Stomach smooth muscle (tissue), 2 donors: ENCODE measurements at regions not wholly inside any gene's neighbourhood (a gene's known extent, or its start where the extent isn't known, plus 50 kb on each side); places are given as distances from the start of the nearest gene placed in this dataset.

Source experiments
- H3K27ac ChIP-seq: one replicate; pipeline ENCODE4 v1.7.0; 2013; ENCODE audit warnings: mild to moderate bottlenecking, low read length, inconsistent platforms
- H3K27me3 ChIP-seq, 2 donors: one replicate each; pipeline ENCODE4 v1.7.0; 2013; ENCODE audit warnings: low read length in 2 of 2; ENCODE audit not compliant: insufficient read depth in 2 of 2, control insufficient read depth in 1 of 2
- H3K36me3 ChIP-seq, 2 donors: one replicate each; pipeline ENCODE4 v1.7.0; 2013; ENCODE audit warnings: low read length in 2 of 2; ENCODE audit not compliant: control insufficient read depth in 2 of 2, insufficient read depth in 2 of 2
- H3K4me1 ChIP-seq: one replicate; pipeline ENCODE4 v1.7.0; 2013; ENCODE audit warnings: low read length; ENCODE audit not compliant: control insufficient read depth, insufficient read depth
- H3K4me3 ChIP-seq, 2 donors: one replicate each; pipeline ENCODE4 v1.7.0; 2013; ENCODE audit warnings: low read length in 2 of 2
- H3K9ac ChIP-seq, 2 donors: one replicate each; pipeline ENCODE4 v1.7.0; 2013; ENCODE audit warnings: low read length in 2 of 2, mild to moderate bottlenecking in 1 of 2
- H3K9me3 ChIP-seq, 2 donors: one replicate each; pipeline ENCODE4 v1.7.0; 2013; ENCODE audit warnings: low read length in 2 of 2; ENCODE audit not compliant: control insufficient read depth in 2 of 2
- donor health status: healthy.
- donor health status: Pancreatic carcinoma.

DNA sequence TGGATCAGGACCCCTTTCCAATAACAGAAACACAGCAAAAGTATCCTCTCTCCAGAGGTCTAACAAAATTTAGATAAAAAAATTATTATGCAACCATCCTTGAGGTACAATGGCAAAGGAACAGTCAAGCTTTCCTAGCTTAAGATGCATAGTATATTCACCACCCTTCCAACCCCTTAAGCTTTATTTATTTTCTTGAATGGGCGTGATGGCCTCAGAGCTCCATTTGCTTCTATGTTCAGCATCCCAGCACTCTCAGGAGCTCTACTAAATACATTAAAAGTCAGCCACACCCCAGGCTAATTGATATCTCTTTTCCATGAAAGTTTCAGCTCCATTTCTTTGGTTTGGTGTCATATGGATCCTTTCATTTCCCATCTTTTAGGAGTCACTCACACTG is 1335.2 kb upstream of the ZEB2 start:
- H3K4me1 ChIP-seq = no peaks in the 10 kb centered on the region
- no peak overlapping the region for H3K4me3 ChIP-seq

DNA sequence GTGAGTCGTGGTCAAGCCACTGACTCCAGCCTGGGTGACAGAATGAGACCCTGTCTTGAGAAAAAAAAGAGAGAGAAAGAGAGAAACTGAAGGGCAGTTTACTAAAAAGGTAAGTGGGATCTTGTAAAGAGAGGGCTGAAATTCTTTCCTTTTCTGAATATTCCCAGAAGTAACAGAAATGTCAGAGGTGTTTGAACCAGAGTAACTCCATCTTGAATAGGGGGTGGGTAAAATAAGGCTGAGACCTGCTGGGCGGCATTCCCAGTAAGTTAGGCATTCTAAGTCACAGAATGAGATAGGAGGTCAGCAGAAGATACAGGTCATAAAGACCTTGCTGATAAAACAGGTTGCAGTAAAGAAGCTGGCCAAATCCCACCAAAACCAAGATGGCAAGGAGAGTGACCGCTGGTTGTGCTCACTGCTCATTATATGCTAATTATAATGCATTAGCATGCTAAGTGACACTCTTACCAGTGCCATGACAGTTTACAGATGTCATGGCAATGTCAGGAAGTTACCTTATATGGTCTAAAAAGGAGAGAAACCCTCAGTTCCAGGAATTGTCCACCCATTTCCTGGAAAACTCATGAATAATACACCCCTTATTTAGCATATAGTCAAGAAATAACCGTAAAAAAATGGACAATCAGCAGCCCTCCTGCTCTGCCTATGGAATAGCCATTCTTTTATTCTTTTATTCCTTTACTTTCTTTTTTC is 1334.3 kb upstream of the ZEB2 start:
- Histone ChIP-seq H3K36me3 (no peaks in the 10 kb centered on the region), H3K9ac (no peak overlapping the region), H3K4me1 (no peaks in the 10 kb centered on the region), H3K27me3 (no peaks in the 10 kb centered on the region), H3K4me3 (no peak overlapping the region), H3K27ac (no peak overlapping the region), H3K9me3 (no peaks in the 10 kb centered on the region)

More for the DNA sequence above, 1335.2 kb upstream of the ZEB2 start:
- Histone ChIP-seq H3K9ac (no peak overlapping the region), H3K27me3 (no peaks in the 10 kb centered on the region), H3K27ac (no peak overlapping the region), H3K9me3 (no peaks in the 10 kb centered on the region), H3K36me3 (no peaks in the 10 kb centered on the region)

DNA sequence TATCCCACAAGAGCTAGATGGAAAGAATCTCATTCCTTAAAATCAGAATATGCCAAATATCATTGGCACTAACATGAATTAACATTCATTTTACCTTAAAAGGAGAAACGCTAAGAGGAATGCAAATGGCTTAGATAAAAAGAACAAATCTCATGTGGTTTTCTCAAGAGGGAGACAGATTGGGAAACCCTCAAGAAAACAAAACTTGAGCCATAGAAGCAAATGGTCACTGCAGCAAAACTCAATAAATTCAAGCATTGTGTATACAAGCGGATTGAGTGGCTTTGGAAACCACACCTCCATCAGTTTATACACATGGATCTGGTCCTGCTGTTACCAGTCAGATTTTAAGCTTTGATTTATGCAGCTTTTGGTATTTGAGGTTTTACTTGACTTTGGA is 1331.8 kb upstream of the ZEB2 start:
- Histone ChIP-seq H3K36me3 (no peaks in the 10 kb centered on the region), H3K4me1 (no peaks in the 10 kb centered on the region), H3K27ac (no peak overlapping the region), H3K9ac (no peak overlapping the region), H3K27me3 (no peaks in the 10 kb centered on the region), H3K4me3 (no peak overlapping the region), H3K9me3 (no peaks in the 10 kb centered on the region)

DNA sequence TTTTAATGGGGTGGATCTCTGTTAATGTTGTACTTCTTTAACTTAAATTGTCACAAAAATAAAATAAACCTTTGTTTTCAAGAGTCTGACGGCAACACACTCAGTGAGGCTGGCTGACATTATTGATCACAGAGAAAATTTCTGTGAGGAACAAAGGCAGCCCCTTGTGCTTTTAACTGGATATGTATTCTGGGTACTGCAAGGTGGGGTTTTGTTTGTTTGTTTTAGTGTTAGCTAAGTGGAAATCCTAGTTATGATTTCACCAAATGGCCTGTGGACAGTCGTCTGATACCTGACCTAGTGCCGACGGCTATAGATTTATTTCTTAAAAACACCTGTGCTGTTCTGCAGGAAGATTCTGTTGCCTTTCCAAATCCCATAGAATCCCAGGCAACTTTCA is 1329.5 kb upstream of the ZEB2 start:
- H3K27me3 ChIP-seq = no peaks in the 10 kb centered on the region
- no peaks in the 10 kb centered on the region for H3K9me3 ChIP-seq
- no peaks in the 10 kb centered on the region for H3K4me1 ChIP-seq
- H3K36me3 ChIP-seq = no peaks in the 10 kb centered on the region
- H3K4me3 ChIP-seq = no peak overlapping the region
- H3K27ac ChIP-seq = no peak overlapping the region
- H3K9ac ChIP-seq = no peak overlapping the region

DNA sequence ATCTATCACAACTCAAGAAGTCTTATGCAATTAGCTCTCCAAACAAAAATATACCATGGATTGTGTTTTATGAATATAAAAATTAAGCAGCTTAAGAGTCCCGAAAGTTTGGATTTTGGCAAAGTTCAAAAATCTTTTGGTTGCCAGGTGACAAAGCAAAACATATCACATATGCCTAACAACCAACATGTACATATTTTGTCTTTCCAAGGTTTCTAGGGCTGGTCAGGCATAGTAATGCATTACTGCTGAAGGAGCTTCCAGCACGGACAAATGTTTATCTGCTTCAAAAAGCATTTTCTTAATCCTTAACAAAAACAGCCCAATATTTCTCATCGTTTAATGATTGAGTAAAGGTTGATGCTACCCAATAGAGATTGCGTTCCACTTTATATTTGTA is 1327.1 kb upstream of the ZEB2 start:
- H3K4me3 ChIP-seq = no peak overlapping the region
- no peaks in the 10 kb centered on the region for H3K27me3 ChIP-seq
- no peak overlapping the region for H3K9ac ChIP-seq
- no peaks in the 10 kb centered on the region for H3K4me1 ChIP-seq
- H3K27ac ChIP-seq = no peak overlapping the region
- no peaks in the 10 kb centered on the region for H3K9me3 ChIP-seq
- H3K36me3 ChIP-seq = no peaks in the 10 kb centered on the region

DNA sequence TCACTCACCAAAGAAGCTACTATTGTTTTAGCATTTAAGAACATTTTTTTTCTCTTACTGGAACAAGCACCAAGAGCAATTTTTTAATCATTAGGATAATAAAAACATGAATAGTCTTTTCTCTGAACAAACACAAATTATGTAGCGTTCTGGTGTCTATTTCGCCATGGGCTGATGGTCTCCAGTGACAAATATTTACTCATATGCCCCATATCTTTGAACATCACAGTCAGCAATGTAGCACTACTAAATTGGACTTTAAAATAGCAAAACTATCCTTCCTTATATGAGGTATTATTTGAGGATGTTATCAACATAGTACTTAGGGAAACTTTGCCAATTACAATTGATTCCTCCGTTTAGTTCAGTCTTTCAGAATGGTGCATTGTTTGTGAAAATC is 1326.0 kb upstream of the ZEB2 start:
- no peak overlapping the region for H3K4me3 ChIP-seq

DNA sequence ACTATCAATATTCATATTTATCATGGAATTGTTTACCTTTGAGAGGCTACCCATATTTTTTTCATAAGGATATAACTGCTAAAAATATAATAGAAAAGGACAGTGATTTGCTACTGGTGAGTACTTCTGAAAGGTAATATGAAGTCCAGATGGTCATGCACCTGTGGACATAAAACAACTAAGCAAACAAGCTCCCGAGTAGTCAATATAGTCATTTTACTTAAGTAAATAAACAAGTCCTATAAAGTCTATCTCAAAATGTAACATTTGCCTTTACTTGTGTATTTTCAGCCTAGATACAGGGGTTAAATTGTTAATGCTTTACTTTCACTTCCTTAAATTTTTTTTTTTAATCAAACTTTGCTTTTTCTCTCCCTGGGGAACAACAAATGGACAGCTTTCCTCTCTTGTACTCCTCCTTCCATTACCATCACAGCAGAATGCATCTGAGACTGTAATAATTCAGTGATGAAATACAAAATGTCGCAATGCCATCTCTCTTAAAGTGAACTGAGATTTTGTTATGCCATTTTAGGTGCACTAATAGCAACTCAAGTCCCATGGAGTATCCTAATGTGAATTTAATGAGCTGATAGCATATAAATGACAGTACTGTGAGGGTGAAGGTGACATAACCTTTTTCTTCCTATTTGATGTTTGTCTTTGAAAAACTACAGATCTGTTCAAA is 1325.4 kb upstream of the ZEB2 start:
- no peak overlapping the region for H3K9ac ChIP-seq
- H3K9me3 ChIP-seq = no peaks in the 10 kb centered on the region
- H3K27ac ChIP-seq = no peak overlapping the region
- no peaks in the 10 kb centered on the region for H3K36me3 ChIP-seq
- no peaks in the 10 kb centered on the region for H3K4me1 ChIP-seq
- H3K4me3 ChIP-seq = no peak overlapping the region
- H3K27me3 ChIP-seq = no peaks in the 10 kb centered on the region

More for the DNA sequence above, 1326.0 kb upstream of the ZEB2 start:
- H3K4me1 ChIP-seq = no peaks in the 10 kb centered on the region
- no peak overlapping the region for H3K27ac ChIP-seq
- no peak overlapping the region for H3K9ac ChIP-seq
- H3K27me3 ChIP-seq = no peaks in the 10 kb centered on the region
- no peaks in the 10 kb centered on the region for H3K36me3 ChIP-seq
- no peaks in the 10 kb centered on the region for H3K9me3 ChIP-seq

DNA sequence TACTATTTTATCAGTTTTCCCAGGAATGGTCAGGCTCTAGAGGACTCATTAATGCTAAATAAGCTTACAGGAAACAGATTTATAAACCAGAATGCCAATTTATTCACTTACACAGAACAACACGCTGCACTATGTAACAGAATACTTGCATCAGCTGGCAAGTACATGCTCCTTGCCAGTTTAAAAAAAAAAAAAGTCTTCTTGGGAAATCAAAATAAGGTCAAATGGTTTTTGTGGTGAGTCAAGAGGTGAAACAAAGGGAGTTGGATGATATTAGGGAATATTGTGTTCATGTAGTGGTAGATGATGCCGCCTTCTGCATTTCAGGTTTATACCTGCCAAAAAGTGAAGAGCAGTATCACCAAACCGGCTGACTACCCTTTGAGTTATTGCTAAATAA is 1322.1 kb upstream of the ZEB2 start:
- Histone ChIP-seq H3K27ac (no peak overlapping the region), H3K36me3 (no peaks in the 10 kb centered on the region), H3K4me1 (no peaks in the 10 kb centered on the region), H3K9ac (no peak overlapping the region), H3K27me3 (no peaks in the 10 kb centered on the region), H3K4me3 (no peak overlapping the region), H3K9me3 (no peaks in the 10 kb centered on the region)

DNA sequence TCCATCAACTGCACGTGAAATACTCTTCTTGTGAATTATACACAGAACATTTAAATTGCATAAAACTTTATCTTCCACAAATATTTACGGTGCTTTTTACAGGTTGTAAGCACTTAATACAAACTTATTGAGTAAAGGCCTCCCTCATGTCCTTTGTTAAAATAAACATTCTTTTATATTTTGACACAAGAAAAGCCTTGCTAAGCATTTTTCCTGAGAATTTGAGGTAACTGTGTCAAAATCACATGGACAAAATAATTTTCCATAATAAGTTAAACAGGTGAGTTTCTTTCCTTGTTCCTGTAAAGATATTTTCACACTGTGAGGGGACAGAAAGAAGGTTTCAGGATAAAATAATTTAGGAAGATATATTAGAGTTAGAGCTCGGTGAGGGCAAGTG is 1317.1 kb upstream of the ZEB2 start:
- H3K27me3 ChIP-seq = no peaks in the 10 kb centered on the region
- no peaks in the 10 kb centered on the region for H3K4me1 ChIP-seq
- no peaks in the 10 kb centered on the region for H3K36me3 ChIP-seq
- no peak overlapping the region for H3K9ac ChIP-seq
- no peaks in the 10 kb centered on the region for H3K9me3 ChIP-seq
- no peak overlapping the region for H3K27ac ChIP-seq
- no peak overlapping the region for H3K4me3 ChIP-seq

DNA sequence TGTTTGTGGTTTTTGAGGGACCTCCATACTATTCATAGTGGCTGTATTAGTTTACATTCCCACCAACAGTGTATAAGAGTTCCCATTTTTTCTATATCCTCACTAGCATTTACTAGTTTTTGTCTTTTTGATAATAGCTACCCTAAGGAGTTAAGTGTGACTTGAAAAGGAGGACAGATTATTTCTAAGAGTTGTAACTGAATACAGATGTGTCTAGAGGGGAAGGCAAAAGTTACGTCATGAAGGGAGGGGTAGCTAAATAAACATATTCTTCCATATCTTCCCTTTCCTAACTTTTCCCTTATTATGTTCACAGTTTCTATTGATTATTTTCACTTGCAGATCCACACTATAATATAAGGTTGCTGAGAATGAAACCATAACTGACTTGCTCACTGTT is 1315.7 kb upstream of the ZEB2 start:
- no peaks in the 10 kb centered on the region for H3K4me1 ChIP-seq
- H3K9ac ChIP-seq = no peak overlapping the region

DNA sequence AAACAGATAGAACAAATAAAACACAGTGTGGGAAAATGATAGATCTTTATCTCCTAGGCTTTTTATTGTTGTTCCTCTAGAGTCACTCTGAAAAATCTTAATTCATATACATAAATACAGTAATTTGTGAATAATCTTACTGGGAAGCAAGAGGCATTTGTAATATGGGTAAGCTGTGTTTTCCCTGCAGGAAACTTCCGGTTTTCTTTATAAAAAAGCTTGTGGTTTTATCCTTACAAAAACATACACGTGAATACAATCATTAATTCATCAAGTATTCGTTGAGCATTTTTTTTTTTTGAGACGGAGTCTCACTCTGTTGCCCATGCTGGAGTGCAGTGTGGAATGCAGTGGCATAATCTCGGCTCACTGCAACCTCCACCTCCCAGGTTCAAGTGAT is 1312.8 kb upstream of the ZEB2 start:
- no peaks in the 10 kb centered on the region for H3K4me1 ChIP-seq
- no peaks in the 10 kb centered on the region for H3K36me3 ChIP-seq
- no peak overlapping the region for H3K27ac ChIP-seq

More for the DNA sequence above, 1315.7 kb upstream of the ZEB2 start:
- Histone ChIP-seq H3K27me3 (no peaks in the 10 kb centered on the region), H3K4me3 (no peak overlapping the region), H3K27ac (no peak overlapping the region), H3K9me3 (no peaks in the 10 kb centered on the region), H3K36me3 (no peaks in the 10 kb centered on the region)

More for the DNA sequence above, 1312.8 kb upstream of the ZEB2 start:
- H3K27me3 ChIP-seq = no peaks in the 10 kb centered on the region
- H3K9me3 ChIP-seq = no peaks in the 10 kb centered on the region
- no peak overlapping the region for H3K4me3 ChIP-seq
- H3K9ac ChIP-seq = no peak overlapping the region
